Lung (tissue), 11 donors: ENCODE measurements at regions not wholly inside any gene's neighbourhood (a gene's known extent, or its start where the extent isn't known, plus 50 kb on each side); places are given as distances from the start of the nearest gene placed in this dataset.

Experiments used
- ATAC-seq: fragments of 200-7000 bp; cut with Tn5 transposase; one replicate; pipeline ENCODE4 v1.9.1; 2020; ENCODE audit warnings: moderate number of reproducible peaks; ENCODE audit not compliant: insufficient read depth, low FRiP score
- DNase-seq, 3 donors: peaks; one replicate each; pipeline ENCODE4 v3.0.0-alpha.2; 2013 to 2017
- H3K27ac ChIP-seq, 2 donors: one replicate each; pipeline ENCODE4 v1.5.1; 2013; ENCODE audit warnings: mild to moderate bottlenecking in 2 of 2, moderate library complexity in 2 of 2, control low read depth in 1 of 2, inconsistent platforms in 1 of 2, low read depth in 1 of 2, low read length in 1 of 2
- H3K27me3 ChIP-seq, 3 donors: one replicate each; pipeline ENCODE4 v1.5.1; 2013; ENCODE audit warnings: low read length in 2 of 3; ENCODE audit not compliant: control insufficient read depth in 3 of 3, insufficient read depth in 3 of 3
- H3K36me3 ChIP-seq, 4 donors: one replicate each; pipeline ENCODE4 v1.5.1; 2013; ENCODE audit warnings: low read length in 4 of 4, mild to moderate bottlenecking in 1 of 4, moderate library complexity in 1 of 4; ENCODE audit not compliant: control insufficient read depth in 4 of 4, insufficient read depth in 4 of 4
- H3K4me1 ChIP-seq, 5 donors: one replicate each; pipeline ENCODE4 v1.5.1; 2013; ENCODE audit warnings: low read length in 5 of 5, mild to moderate bottlenecking in 2 of 5, moderate library complexity in 1 of 5; ENCODE audit not compliant: control insufficient read depth in 5 of 5, insufficient read depth in 5 of 5
- H3K4me3 ChIP-seq: one replicate; pipeline ENCODE4 v1.5.1; 2013; ENCODE audit warnings: mild to moderate bottlenecking, control low read depth, moderate library complexity
- H3K9ac ChIP-seq, 2 donors: one replicate each; pipeline ENCODE4 v1.5.1; 2013; ENCODE audit warnings: low read length in 2 of 2, control low read depth in 1 of 2; ENCODE audit not compliant: insufficient read depth in 1 of 2
- H3K9me3 ChIP-seq, 4 donors: one replicate each; pipeline ENCODE4 v1.5.1; 2013; ENCODE audit warnings: low read length in 3 of 4, mild to moderate bottlenecking in 1 of 4, moderate library complexity in 1 of 4; ENCODE audit not compliant: control insufficient read depth in 4 of 4, insufficient read depth in 3 of 4
- WGBS, 2 donors: extraction: QIAGEN DNeasy Blood & Tissue Kit; methylation state at CpG; one replicate each; pipeline ENCODE4 v1.1.7; 2013; 5-methylcytosine and 5-hydroxymethylcytosine counted together
- TF ChIP-seq, protein P1 (sequence below): IDR thresholded peaks from 2 replicates; pipeline ENCODE4 v1.5.1; 2012; ENCODE audit warnings: mild to moderate bottlenecking; ENCODE audit errors: control extremely low read depth, extremely low read depth
- donor health status: control.
- donor health status: control.
- donor health status: Bipolar disorder and iron deficiency.
- donor health status: healthy.
- donor health status: DM: yes; HTN: yes; CAD: no.

GRCh38 chr1:58964428-58964827, 180.6 kb upstream of the JUN start:
- Histone ChIP-seq H3K9me3 (no peaks in the 10 kb centered on the region), H3K4me1 (peaks cover 0 to 19% (median 8%) of the 10 kb centered on the region in 5 donors), H3K27ac (no peak overlapping the region), H3K27me3 (no peaks in the 10 kb centered on the region), H3K9ac (no peak overlapping the region), H3K36me3 (no peaks in the 10 kb centered on the region), H3K4me3 (no peak overlapping the region)
- DNase-seq (no peak), ATAC-seq (no peak)
- TF ChIP-seq, protein P1, sequence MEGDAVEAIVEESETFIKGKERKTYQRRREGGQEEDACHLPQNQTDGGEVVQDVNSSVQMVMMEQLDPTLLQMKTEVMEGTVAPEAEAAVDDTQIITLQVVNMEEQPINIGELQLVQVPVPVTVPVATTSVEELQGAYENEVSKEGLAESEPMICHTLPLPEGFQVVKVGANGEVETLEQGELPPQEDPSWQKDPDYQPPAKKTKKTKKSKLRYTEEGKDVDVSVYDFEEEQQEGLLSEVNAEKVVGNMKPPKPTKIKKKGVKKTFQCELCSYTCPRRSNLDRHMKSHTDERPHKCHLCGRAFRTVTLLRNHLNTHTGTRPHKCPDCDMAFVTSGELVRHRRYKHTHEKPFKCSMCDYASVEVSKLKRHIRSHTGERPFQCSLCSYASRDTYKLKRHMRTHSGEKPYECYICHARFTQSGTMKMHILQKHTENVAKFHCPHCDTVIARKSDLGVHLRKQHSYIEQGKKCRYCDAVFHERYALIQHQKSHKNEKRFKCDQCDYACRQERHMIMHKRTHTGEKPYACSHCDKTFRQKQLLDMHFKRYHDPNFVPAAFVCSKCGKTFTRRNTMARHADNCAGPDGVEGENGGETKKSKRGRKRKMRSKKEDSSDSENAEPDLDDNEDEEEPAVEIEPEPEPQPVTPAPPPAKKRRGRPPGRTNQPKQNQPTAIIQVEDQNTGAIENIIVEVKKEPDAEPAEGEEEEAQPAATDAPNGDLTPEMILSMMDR = no peak
- 72 to 92% methylated on average over 2 of the region's 2 CpGs for WGBS, 2 donors

- ATAC-seq = no peak
- WGBS, 2 donors = 41 to 45% methylated on average over 1 of the region's 1 CpG
- Histone ChIP-seq H3K27me3 (no peaks in the 10 kb centered on the region), H3K27ac (no peak overlapping the region), H3K36me3 (no peaks in the 10 kb centered on the region), H3K9ac (no peak overlapping the region), H3K9me3 (no peaks in the 10 kb centered on the region), H3K4me3 (no peak overlapping the region), H3K4me1 (peaks cover 0 to 19% (median 8%) of the 10 kb centered on the region in 5 donors)
- TF ChIP-seq, protein P1 = no peak
- DNase-seq = no peak
These were observed 181.0 kb upstream of the JUN start for GRCh38 chr1:58964880-58965279.

- Histone ChIP-seq H3K27me3 (no peaks in the 10 kb centered on the region), H3K27ac (no peak overlapping the region), H3K4me1 (peaks cover 0 to 19% (median 8%) of the 10 kb centered on the region in 5 donors), H3K4me3 (no peak overlapping the region), H3K36me3 (no peaks in the 10 kb centered on the region), H3K9me3 (no peaks in the 10 kb centered on the region), H3K9ac (no peak overlapping the region)
- WGBS, 2 donors = 83 to 86% methylated on average over 6 of the region's 6 CpGs
- ATAC-seq = no peak
- TF ChIP-seq, protein P1 = no peak
- no peak for DNase-seq
These were observed 182.5 kb upstream of the JUN start for GRCh38 chr1:58966103-58966916.
